NOMO-1 treated with DMSO at 0.1 percent for 48 hours (cell line): ENCODE measurements at regions not wholly inside any gene's neighbourhood (a gene's known extent, or its start where the extent isn't known, plus 50 kb on each side); places are given as distances from the start of the nearest gene placed in this dataset.

ENCODE experiments used
- DNase-seq: peaks from one replicate; lab custom pipeline; 2025; ENCODE audit not compliant: unreplicated experiment; lab: John Stamatoyannopoulos, UW

DNA sequence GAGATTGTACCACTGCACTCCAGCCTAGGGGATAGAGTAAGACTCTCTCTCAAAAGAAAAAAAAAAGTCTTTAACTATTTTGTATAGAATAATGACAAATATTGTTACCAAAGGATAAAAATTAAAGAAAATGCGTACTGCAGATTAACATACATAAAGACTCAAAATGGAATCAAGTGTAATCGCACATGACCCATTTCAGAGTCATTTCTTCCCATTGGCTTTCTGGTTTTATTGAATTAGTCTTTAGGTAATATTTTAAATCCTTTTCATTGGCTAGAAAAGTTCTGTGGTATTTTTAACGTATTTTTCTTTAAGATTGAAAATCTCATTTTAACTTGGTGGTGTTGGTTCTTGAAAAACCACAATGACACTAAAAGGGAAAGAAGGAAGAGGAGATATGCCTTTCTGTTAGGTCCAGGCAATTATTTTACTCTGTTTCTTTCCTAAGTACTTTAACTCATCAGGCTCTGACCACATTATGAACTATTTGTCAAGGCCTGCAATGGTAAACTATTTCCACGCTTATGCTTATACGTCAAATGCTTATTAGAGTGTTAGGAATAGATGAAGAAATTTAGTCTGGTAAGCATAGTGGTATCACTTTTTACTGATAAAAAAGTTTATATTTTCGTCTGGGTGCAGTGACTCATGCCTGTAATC is 52.3 kb downstream of the PLEKHG1 start:
- no peak for DNase-seq

GRCh38 chr6:150652848-150653613 is 53.3 kb downstream of the PLEKHG1 start:
- no peak for DNase-seq

DNA sequence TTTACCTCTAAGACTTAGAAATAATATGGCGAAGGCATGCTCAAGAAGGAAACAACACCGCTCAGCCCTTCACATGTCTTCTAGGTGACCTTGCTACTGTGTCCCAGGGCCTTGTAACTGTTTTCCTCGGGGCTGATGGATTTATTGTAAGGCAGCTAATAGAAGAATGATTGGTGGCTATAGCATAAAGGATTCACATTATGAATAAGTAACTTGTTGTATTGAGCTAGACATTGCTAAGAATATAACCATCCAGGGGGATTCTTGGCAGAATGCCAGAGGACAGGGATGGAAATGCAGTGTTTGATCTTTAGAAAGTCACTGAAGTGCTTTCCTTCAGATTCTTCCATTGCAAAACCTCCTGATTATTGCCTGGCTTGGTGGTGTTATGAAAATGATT is 54.9 kb downstream of the PLEKHG1 start:
- DNase-seq, result no peak

DNA sequence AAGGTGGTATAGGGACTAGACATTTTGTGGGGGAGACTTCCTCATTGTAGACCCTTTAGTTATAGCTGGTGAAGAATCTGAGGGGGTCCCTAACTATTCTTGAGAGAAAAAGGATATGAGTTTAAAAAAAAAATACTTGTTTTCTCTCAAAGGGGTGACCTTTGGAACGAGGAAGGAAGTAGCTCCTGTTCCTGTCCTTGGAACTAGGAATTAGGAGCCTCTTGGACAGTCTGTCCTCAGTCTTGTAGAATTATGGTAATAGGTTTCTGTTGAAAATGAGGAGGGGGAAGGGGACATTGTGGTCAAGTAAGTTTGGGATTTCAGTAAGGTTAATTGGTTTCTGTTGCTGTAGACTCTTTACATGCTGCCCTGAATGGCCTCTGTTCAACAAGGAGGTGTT is 56.5 kb downstream of the PLEKHG1 start:
- no peak for DNase-seq

GRCh38 chr6:150658421-150658820 is 58.7 kb downstream of the PLEKHG1 start:
- no peak for DNase-seq

DNA sequence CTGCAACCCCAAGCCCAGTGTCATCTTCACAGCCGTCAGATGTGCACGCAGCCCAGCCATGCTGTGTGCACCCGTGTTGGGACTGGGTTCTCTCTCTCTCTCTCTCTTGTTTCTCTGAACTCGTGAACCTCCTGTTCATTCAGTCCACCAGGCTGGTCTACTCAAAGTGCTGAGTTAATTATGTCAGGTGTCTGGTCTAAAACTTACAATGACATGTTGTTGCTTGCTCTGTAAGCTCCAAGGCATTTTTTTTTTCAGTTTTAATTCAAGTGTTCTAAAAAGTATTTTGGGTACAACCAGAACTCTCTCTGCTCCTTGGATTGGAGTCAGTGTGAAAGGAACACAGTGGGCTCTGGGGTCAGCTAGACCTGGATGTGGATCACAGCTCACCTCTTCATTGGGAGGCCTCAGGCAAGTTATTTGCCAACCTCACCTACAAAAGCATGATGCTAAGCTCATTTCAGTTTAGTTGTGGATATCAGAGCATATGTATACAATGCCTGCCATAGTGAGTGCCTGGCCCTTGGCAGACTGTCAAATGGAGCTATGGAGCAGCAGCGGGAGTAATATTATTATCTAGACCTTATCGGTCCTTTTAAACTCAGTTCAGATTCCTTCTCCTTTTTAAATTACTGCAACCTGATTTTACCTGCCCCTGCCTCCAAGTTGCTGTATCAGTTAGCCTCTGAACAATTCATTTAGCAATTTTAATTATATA is 59.5 kb downstream of the PLEKHG1 start:
- no peak for DNase-seq

DNA sequence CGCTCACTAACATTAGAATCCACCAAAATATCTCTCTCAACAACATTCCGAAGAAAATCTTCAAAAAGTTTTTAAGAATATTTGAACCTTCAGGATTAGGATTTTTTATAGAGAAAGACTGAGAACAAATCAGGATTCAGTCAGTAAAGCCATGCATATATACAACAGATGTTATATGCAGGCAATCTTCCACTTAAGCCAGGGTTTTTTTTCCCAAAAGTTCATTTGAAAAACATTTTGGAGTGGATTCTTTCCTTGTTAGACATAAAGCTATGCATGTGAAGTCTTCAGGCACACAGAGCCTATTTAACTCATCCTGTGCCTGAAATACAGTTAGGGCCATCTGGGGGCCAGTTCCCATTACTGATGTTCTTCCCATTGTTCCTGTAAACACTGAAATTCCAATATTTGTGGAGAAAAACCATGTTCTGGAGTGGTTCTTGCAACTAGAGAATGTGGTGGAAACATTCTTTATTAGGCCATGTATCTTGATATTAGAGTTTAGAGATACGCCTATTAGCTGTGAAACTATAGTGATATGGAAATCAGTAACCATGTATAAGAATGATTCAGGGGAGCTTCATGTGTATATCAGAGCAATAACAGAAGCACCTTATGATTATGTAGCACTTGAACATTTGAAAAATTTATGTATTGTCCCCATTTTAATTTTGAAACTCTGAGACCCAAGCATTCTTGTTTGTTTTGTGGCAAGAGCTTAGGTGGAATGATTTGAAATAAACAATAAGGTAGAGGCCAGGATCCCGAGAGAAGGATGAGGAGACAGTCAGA is 61.7 kb downstream of the PLEKHG1 start:
- no peak for DNase-seq

DNA sequence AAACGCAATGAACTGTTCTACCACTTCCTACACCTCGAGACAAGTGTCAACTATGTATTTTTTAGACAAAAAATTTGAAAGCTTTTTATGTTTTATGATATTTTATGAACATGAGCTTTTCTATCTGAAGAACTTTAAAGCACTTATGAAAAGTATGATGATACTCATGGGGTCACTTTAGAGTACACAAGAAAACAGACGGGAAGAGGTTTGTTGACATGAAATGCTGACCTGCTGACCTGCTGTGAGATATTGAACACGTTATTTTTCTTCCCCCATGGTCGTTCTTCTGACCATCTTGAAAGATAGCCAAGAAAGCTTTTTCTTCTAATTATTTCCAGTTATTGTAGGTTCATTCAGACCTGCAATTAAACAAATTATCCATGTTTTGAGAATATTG is 63.1 kb downstream of the PLEKHG1 start:
- no peak for DNase-seq

DNA sequence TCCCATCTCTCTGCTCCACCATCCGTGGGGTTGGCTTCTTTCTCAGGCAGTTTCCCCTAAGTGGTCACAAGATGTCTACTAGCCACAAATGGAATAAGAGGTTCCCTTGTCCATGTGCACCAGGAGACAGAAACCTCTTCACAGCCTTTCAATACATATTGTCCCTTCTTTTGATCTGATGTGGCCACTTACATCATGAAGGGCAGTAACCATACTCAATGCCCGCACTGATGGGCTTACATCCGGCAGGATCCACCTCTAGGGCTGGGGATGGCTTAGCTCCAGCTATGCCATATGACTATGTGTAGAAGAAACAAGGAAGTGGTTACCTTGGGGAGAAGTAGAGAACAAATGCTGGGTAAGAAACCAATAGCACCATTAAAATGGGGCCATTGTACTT is 64.4 kb downstream of the PLEKHG1 start:
- no peak for DNase-seq

DNA sequence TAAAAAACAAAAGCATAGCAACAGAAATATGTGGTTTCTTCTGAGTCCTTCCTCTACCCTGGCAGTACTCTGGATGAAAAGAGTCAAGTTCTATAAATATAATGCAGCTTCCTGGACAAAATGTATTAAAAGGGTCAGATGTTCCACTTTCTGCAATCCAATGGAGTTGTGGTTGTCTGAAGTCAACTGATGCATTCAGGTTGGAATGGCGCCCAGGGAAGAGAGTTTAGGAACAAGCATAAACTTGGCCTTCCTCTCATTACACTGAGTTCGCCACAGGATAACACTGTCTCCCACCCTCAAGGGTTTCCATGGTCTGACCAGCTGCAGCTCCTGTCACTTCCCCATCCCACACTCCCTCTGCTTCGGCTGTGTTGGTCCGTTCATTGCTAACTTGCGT is 66.4 kb downstream of the PLEKHG1 start:
- DNase-seq, result no peak

DNA sequence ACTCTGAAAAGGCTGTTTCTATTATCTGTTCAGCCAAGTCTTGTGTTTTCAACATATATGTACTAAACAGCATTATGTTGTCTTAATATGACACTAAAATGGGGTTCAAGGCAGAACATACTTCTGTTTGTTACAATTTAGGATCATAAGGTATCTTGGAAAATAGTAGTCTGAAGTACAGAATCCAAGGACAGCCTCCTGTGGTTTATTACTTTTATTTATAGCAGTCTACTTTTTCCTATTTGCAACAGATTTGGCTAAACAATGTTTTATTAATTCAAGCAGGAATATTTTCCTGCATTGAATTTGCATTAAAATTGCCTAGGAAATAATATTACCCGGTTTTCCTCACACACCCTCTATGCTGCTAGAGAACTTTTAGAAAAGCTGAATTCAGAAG is 67.7 kb downstream of the PLEKHG1 start:
- DNase-seq, result no peak

DNA sequence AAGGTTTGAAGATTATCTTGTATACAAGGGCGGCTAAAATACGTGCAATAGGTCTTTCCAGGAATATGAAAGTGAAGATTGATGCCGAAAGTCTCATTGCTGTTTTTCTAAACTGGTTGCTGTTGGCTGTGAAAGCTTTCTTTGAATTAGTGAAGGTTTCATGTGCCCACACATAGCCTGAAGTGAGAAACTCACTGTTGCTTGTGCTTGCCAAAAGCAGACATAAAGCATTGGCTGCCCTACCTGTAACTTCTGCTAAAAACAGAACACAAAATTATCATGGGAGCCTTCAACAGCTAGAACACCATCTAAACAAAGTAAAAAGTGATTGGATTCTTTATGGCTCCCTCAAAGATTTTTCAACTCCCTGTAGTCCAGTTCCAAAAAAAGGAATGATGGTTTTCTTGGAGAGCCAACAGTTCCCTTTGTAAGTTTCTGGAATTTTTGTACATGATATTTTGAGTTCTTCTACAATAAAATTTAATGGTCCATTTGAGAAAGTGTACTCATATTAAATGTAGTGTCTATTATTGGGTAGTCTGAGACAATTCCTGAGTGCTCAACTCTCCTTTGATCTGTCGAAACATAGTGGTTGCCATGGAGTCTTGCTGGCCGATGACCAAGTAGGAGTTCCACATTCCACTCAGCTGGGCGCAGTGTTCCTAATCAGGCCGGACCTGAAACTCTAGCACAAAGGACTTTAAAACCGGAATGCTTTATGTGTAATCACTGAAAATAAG is 68.5 kb downstream of the PLEKHG1 start:
- no peak for DNase-seq

DNA sequence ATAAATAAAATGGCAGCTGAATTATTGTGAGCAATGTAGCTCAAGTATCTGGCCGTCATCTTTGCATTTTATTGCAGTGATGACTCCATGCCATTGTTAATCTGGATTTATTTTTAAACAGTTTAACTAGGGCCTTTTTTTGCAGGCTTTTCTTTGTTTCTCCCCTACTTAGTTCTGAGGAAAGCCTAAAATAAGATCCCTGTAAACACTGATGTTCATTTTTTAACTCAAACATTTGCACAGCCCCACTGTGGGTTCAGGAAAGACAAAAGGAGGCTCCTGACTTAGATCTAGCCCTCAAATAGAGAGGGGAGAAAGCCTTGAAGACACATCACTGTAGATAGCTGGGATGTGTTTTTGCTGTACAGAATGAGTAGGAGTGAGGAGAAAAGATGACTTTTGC is 69.2 kb downstream of the PLEKHG1 start:
- DNase-seq, result no peak

DNA sequence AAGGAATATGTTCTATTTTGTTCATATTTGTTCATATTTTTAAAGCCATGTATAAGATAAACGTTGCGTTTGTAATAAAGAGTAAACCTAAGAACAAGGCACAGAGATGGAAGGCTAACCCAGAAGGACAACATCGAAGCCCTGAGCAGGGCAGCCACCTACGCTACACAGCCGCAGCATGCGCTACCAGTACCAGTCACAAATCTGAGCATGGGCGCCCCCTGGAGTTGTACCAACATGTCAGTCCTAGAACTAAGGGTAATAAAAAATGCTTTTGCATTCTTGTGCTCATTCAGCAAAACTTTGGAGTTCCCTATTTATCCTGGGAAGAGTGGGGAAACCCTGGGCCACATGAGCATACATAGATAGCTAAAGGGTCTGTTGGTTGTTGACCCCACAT is 70.6 kb downstream of the PLEKHG1 start:
- DNase-seq, result no peak

GRCh38 chr6:150672800-150673199 is 73.1 kb downstream of the PLEKHG1 start:
- DNase-seq, result no peak

GRCh38 chr6:150673720-150674346 is 74.1 kb downstream of the PLEKHG1 start:
- DNase-seq, result no peak

GRCh38 chr6:150676344-150676743 is 76.7 kb downstream of the PLEKHG1 start:
- no peak for DNase-seq

DNA sequence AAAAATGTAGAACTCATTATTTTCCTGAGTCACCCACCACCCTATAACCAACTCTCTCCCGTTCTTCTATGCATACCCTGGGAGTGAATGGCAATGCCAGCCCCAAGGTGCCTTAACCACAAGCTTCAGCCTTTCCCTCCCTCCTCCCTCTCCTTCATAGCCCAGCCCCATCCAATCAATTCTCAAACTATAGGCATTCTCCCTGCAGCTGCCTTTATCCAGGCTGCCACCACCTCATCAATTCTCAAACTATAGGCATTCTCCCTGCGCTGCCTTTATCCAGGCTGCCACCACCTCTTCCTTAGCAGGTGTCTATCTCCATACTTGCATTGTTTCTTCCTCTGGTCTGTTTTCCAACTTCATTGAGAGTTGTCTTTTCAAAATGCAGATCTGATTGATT is 77.1 kb downstream of the PLEKHG1 start:
- DNase-seq, result no peak

DNA sequence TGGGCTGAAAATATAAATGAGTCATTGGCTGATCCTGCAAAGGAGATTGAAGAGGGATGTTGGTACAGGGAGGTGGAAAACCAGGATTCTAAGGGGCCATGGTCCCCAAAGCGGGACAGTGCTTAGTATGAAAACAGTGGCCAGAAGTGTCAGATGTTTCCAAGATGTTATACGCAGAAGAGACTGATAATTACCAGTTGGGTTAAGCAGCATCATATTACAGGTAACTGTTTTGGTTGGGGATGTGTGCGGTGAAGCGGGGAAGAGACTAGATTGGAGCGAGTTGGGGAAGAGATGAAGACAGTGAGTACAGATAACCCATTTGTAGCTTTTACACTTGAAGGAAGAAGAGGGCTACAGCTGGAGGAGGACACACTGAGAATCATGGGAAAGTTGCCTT is 80.8 kb downstream of the PLEKHG1 start:
- DNase-seq, result no peak
